Lower lobe of right lung (tissue), 2 donors: ENCODE measurements at regions not wholly inside any gene's neighbourhood (a gene's known extent, or its start where the extent isn't known, plus 50 kb on each side); places are given as distances from the start of the nearest gene placed in this dataset.
"Not testable (repeated sequence)": the region's sequence is repeated elsewhere in the genome, so short reads cannot be mapped to it uniquely, and the experiment has no call there.

ENCODE experiments used
- ATAC-seq, 2 donors: fragments of 200-7000 bp; cut with Tn5 transposase; one replicate each; pipeline ENCODE4 v1.9.1; 2020 to 2022; ENCODE audit warnings: mild to moderate bottlenecking in 2 of 2, moderate library complexity in 2 of 2
- DNase-seq: peaks from one replicate; pipeline ENCODE4 v3.0.0-alpha.2; 2020
- H3K27ac ChIP-seq: fragments of 200-600 bp; one replicate; pipeline ENCODE4 v1.8.0; 2022
- H3K27me3 ChIP-seq: fragments of 200-600 bp; one replicate; pipeline ENCODE4 v1.8.0; 2022; ENCODE audit warnings: low read depth
- H3K36me3 ChIP-seq: fragments of 200-600 bp; one replicate; pipeline ENCODE4 v1.8.0; 2022; ENCODE audit warnings: mild to moderate bottlenecking
- H3K4me1 ChIP-seq: fragments of 200-600 bp; one replicate; pipeline ENCODE4 v1.8.0; 2022
- H3K4me3 ChIP-seq: fragments of 200-600 bp; one replicate; pipeline ENCODE4 v1.8.0; 2022; ENCODE audit warnings: mild to moderate bottlenecking
- H3K9me3 ChIP-seq: fragments of 200-600 bp; one replicate; pipeline ENCODE4 v1.8.0; 2022
- intact Hi-C: fragments of 100-400 bp; cut with DNase I; formaldehyde crosslinking; loops from one replicate; pipeline ENCODE4 v1.11.0; 2022
- TF ChIP-seq, protein P1 (sequence below): fragments of 200-600 bp; IDR thresholded peaks from one replicate; pipeline ENCODE4 v1.8.0; 2022; ENCODE audit warnings: antibody characterized with exemption, mild to moderate bottlenecking
- donor health status: DM: no; HTN: yes; CAD: no; lungs with severe emphysema.

DNA sequence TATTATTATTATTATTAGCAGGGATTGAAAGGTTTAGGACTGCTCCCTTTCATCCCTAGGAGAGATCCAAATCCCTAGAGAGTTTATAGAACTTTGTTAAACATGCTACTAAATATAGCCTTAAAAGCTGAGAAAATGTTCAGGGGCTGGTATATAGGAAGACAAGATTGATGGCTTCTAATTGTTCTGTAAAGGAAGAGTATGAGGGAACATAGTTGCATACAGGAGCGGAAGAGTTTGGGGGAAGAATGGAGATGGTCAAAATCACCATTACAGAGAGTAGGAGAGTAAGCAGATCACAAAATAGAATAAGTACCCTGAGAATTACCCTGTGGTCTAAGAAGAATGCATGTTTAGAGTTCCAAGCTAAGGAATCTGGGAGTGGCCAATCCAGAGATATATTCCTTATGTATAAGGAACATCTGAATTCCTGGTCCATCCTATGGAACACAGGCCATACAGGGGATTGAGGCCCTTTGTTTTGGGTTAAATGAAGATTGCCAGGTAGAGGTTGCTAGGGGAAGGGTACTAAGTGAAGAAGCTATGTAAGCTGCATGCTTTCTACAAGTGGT lies 158.0 kb upstream of the APC start:
- ATAC-seq = no peak

DNA sequence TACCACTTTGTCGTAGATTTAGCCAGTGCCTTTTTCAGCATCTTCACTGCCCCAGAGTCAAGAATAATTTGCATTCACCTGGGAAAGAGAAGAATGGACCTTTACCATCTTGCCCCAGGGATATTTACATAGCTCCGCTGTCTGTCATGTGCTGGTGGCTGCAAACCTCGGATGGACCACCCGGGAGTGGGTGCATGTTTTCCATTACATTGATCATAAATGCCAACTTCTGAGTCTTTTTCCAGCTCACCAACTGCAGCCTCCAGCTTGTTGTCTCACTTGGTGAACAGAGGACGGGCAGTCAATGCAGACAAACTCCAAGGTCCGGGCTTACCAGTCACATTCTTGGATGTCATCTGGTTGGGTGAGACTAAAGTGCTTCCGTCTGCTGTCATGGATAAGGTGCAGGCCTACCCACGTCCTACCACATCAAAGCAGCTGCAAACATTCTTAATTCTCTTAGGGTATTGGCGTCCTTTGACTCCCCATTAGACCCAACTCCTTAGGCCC lies 155.8 kb upstream of the APC start:
- no peaks in the 10 kb centered on the region for H3K9me3 ChIP-seq
- no peaks in the 10 kb centered on the region for H3K4me1 ChIP-seq
- H3K36me3 ChIP-seq = no peaks in the 10 kb centered on the region
- no peak overlapping the region for H3K4me3 ChIP-seq
- TF ChIP-seq, protein P1, sequence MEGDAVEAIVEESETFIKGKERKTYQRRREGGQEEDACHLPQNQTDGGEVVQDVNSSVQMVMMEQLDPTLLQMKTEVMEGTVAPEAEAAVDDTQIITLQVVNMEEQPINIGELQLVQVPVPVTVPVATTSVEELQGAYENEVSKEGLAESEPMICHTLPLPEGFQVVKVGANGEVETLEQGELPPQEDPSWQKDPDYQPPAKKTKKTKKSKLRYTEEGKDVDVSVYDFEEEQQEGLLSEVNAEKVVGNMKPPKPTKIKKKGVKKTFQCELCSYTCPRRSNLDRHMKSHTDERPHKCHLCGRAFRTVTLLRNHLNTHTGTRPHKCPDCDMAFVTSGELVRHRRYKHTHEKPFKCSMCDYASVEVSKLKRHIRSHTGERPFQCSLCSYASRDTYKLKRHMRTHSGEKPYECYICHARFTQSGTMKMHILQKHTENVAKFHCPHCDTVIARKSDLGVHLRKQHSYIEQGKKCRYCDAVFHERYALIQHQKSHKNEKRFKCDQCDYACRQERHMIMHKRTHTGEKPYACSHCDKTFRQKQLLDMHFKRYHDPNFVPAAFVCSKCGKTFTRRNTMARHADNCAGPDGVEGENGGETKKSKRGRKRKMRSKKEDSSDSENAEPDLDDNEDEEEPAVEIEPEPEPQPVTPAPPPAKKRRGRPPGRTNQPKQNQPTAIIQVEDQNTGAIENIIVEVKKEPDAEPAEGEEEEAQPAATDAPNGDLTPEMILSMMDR = no peak
- ATAC-seq = no peak
- H3K27me3 ChIP-seq = no peaks in the 10 kb centered on the region
- intact Hi-C loops = no loop called here
- no peak for DNase-seq
- no peak overlapping the region for H3K27ac ChIP-seq

More for the DNA sequence above, 158.0 kb upstream of the APC start:
- Histone ChIP-seq H3K27me3 (no peaks in the 10 kb centered on the region), H3K36me3 (no peaks in the 10 kb centered on the region), H3K4me1 (no peaks in the 10 kb centered on the region), H3K4me3 (no peak overlapping the region), H3K9me3 (no peaks in the 10 kb centered on the region), H3K27ac (no peak overlapping the region)
- intact Hi-C loops = no loop called here
- TF ChIP-seq, protein P1 = no peak
- DNase-seq = no peak

DNA sequence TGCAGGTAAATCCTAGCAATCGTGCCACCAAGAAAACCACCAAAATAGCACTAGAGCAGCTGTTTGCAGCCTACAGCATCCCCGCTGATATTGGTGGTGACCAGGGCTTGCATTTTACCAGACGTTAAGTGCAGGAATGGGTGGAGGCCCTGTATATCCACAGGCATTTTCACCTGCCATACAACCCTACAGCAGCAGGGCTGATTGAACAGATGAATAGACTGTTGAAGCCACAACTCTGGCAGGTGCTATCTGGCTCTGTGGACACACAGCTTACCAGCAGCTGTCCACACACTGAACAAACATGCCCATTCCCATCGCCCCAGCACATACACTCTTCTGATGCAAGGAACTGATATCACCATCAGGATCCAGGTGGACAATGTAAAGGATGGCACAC lies 154.5 kb upstream of the APC start:
- intact Hi-C loops = no loop called here
- H3K4me1 ChIP-seq = no peaks in the 10 kb centered on the region
- TF ChIP-seq, protein P1 = no peak

DNA sequence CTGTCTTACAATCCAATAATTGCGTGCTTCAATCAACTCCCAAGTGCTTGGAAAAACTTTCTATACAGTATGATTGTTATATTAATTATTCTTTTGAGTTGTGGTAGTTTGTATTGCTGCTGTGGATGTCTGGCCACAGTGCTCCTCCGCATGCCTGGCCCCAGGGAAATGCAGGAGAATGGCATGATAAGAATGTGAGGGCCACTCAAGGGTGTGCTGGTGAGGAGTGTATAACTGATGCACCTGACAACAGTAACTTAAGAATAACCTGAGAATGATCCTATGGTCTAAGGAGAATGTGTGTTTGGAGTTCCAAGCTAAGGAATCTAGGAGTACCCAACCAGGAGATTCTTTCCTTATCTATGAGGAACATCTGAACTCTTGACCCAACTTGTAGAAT lies 152.9 kb upstream of the APC start:
- Histone ChIP-seq H3K9me3 (no peaks in the 10 kb centered on the region), H3K4me1 (no peaks in the 10 kb centered on the region), H3K36me3 (no peaks in the 10 kb centered on the region), H3K4me3 (no peak overlapping the region), H3K27me3 (no peaks in the 10 kb centered on the region), H3K27ac (no peak overlapping the region)
- peak; percentile 69 to 73 for ATAC-seq
- DNase-seq = no peak
- intact Hi-C loops = no loop called here
- TF ChIP-seq, protein P1 = no peak

More for the DNA sequence above, 154.5 kb upstream of the APC start:
- Histone ChIP-seq H3K27ac (no peak overlapping the region), H3K36me3 (no peaks in the 10 kb centered on the region), H3K9me3 (no peaks in the 10 kb centered on the region), H3K4me3 (no peak overlapping the region), H3K27me3 (no peaks in the 10 kb centered on the region)
- no peak for DNase-seq
- ATAC-seq = no peak

DNA sequence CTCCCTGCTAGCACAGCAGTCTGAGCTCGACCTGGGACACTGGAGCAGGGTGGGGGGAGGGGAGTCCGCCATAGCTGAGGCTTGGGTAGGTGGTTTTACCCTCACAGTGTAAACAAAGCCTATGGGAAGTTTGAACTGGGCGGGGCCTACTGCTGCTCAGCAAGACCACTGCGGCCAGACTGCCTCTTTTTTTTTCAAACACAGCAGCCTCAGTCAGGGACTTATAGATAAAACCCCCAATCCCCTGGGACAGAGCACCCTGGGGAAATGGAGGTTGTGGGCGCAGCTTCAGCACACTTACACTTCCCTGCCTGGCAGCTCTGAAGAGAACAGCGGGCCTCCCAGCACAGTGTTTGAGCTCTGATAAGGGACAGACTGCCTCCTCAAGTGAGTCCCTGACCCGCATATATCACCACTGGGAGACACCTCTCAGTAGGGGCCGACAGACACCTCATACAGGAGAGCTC lies 151.1 kb upstream of the APC start:
- TF ChIP-seq, protein P1 = no peak
- intact Hi-C loops = no loop called here
- Histone ChIP-seq H3K27ac (no peak overlapping the region), H3K36me3 (no peaks in the 10 kb centered on the region), H3K9me3 (no peaks in the 10 kb centered on the region), H3K4me3 (no peak overlapping the region), H3K27me3 (no peaks in the 10 kb centered on the region), H3K4me1 (no peaks in the 10 kb centered on the region)
- no peak for ATAC-seq
- DNase-seq = no peak

DNA sequence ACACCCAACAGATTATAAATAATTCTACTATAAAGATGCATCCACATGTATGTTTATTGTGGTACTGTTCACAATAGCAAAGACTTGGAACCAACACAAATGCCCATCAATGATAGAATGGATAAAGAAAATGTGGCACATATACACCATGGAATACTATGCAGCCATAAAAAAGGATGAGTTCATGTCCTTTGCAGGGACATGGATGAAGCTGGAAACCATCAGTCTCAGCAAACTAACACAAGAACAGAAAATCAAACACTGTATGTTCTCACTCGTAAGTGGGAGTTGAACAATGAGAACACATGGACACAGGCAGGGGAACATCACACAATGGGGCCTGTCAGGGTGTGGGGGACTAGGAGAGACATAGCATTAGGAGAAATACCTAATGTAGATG lies 146.8 kb upstream of the APC start:
- intact Hi-C loops, H3K4me1 ChIP-seq, H3K27me3 ChIP-seq, ATAC-seq, H3K9me3 ChIP-seq, H3K4me3 ChIP-seq, DNase-seq, H3K36me3 ChIP-seq, H3K27ac ChIP-seq: not testable (repeated sequence)
